WTC11 (cell line): ENCODE measurements at regions not wholly inside any gene's neighbourhood (a gene's known extent, or its start where the extent isn't known, plus 50 kb on each side); places are given as distances from the start of the nearest gene placed in this dataset.

Experiments
- ATAC-seq: fragments of 200-7000 bp; cut with Tn5 transposase; 2 replicates; pipeline ENCODE4 v1.10.0; 2021; ENCODE audit warnings: mild to moderate bottlenecking, moderate library complexity
- CTCF ChIA-PET: fragments of 300-600 bp; sonication (Branson Sonifier 250); formaldehyde crosslinking; loops from one replicate; lab custom pipeline; 2021; ENCODE audit warnings: antibody characterized with exemption; lab: Charles Lee
- POLR2A ChIA-PET: fragments of 350-600 bp; sonication (Branson Sonifier 250); formaldehyde crosslinking; loops from one replicate; lab custom pipeline; 2021; ENCODE audit warnings: antibody characterized with exemption; lab: Charles Lee
- DNase-seq: peaks from one replicate; pipeline ENCODE4 v3.0.0; 2021; ENCODE audit warnings: low spot score
- H3K27ac Mint-ChIP-seq: 2 replicates; pipeline ENCODE4 v1.8.0; 2021; ENCODE audit warnings: mixed read lengths
- H3K27me3 Mint-ChIP-seq: 2 replicates; pipeline ENCODE4 v1.8.0; 2021; ENCODE audit warnings: low read depth, mild to moderate bottlenecking, moderate library complexity, mixed read lengths
- H3K36me3 Mint-ChIP-seq: 2 replicates; pipeline ENCODE4 v1.8.0; 2021; ENCODE audit warnings: mixed read lengths
- H3K4me1 Mint-ChIP-seq: 2 replicates; pipeline ENCODE4 v1.8.0; 2022; ENCODE audit warnings: mixed read lengths
- H3K4me3 Mint-ChIP-seq: 2 replicates; pipeline ENCODE4 v1.8.0; 2021; ENCODE audit warnings: mild to moderate bottlenecking, moderate library complexity, mixed read lengths
- H3K9me3 Mint-ChIP-seq: 2 replicates; pipeline ENCODE4 v1.8.0; 2021; ENCODE audit warnings: mixed read lengths
- ARID4B ChIP-seq: sonication (generic); formaldehyde crosslinking; IDR thresholded peaks from 2 replicates; pipeline ENCODE4 v1.8.0; 2023; ENCODE audit warnings: missing genetic modification reagents, mild to moderate bottlenecking, borderline replicate concordance
- ELF4 ChIP-seq: sonication (generic); formaldehyde crosslinking; IDR thresholded peaks from 2 replicates; pipeline ENCODE4 v1.8.1; 2022; ENCODE audit warnings: low read depth, mild to moderate bottlenecking, moderate library complexity, missing genetic modification reagents
- ESRRA ChIP-seq: sonication (generic); formaldehyde crosslinking; IDR thresholded peaks from 2 replicates; pipeline ENCODE4 v1.8.1; 2022; ENCODE audit warnings: mild to moderate bottlenecking, missing genetic modification reagents, borderline replicate concordance
- FOXP4 ChIP-seq: sonication (generic); formaldehyde crosslinking; IDR thresholded peaks from 2 replicates; pipeline ENCODE4 v1.8.0; 2022; ENCODE audit warnings: mild to moderate bottlenecking, missing genetic modification reagents
- JAZF1 ChIP-seq: fragments of 250-450 bp; sonication (Bioruptor Pico); IDR thresholded peaks from 2 replicates; pipeline ENCODE4 v1.9.0; 2021; ENCODE audit warnings: moderate library complexity, mild to moderate bottlenecking, inconsistent platforms
- NR3C1 ChIP-seq: sonication (generic); formaldehyde crosslinking; conservative IDR thresholded peaks from 2 replicates; pipeline ENCODE4 v1.8.1; 2023; ENCODE audit warnings: low read depth, mild to moderate bottlenecking, missing genetic modification reagents
- RORB ChIP-seq: fragments of 250-450 bp; sonication (Bioruptor Pico); IDR thresholded peaks from 2 replicates; pipeline ENCODE4 v1.9.0; 2021; ENCODE audit warnings: mild to moderate bottlenecking
- USF2 ChIP-seq: sonication (generic); formaldehyde crosslinking; IDR thresholded peaks from 2 replicates; pipeline ENCODE4 v1.8.1; 2023; ENCODE audit warnings: mild to moderate bottlenecking, missing genetic modification reagents, moderate library complexity
- ZNF263 ChIP-seq: sonication (generic); formaldehyde crosslinking; IDR thresholded peaks from 2 replicates; pipeline ENCODE4 v1.8.1; 2022; ENCODE audit warnings: low read depth, mild to moderate bottlenecking, moderate library complexity, missing genetic modification reagents
- ZNF532 ChIP-seq: fragments of 250-450 bp; sonication (Bioruptor Pico); IDR thresholded peaks from 2 replicates; pipeline ENCODE4 v1.9.0; 2021; ENCODE audit warnings: mild to moderate bottlenecking, borderline replicate concordance
- TF ChIP-seq, protein P1 (sequence below): fragments of 250-450 bp; sonication (Bioruptor Pico); conservative IDR thresholded peaks from 2 replicates; pipeline ENCODE4 v1.9.0; 2021; ENCODE audit warnings: mild to moderate bottlenecking
- TF ChIP-seq, protein P2 (sequence below): sonication (generic); formaldehyde crosslinking; IDR thresholded peaks from 2 replicates; pipeline ENCODE4 v1.8.1; 2022; ENCODE audit warnings: missing genetic modification reagents, borderline replicate concordance
- TF ChIP-seq, protein P3 (sequence below): sonication (generic); formaldehyde crosslinking; IDR thresholded peaks from 2 replicates; pipeline ENCODE4 v1.8.1; 2022; ENCODE audit warnings: low read depth, mild to moderate bottlenecking, moderate library complexity, missing genetic modification reagents, borderline replicate concordance
- TF ChIP-seq, protein P4 (sequence below): fragments of 250-450 bp; sonication (Bioruptor Pico); IDR thresholded peaks from 2 replicates; pipeline ENCODE4 v1.8.0; 2021; ENCODE audit warnings: mild to moderate bottlenecking

DNA sequence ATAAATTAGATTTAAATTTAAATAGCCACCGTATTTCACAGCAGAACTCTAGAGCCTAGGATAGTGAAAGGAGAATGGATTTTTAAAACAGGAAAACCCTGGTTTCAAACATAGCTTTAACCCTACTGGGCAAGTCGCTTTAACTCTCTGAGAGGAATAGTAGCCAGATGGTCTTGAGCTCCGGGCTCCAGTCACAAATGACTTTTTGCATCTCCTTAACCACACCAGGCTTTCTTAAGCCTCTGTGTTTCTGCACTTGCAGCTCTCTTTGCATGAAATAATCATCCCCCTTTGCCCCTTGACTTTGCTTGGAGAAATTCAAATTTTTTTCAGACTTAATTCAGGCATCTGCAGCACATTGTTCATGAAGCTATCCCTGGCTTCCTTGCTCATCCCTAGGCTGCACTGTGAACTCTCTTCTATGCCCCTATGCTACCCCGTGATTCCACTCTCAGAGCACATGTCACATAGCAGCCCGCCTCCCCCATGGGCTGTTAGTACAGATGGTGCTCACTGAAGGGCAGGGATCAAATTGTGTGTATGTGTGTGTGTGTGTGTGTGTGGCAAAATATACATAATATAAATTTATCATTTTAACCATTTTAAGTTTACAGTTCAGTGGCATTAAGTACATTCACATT lies 68.8 kb upstream of the DAB1 start:
- H3K27ac Mint-ChIP-seq: no peak overlapping the region
- no peak for ATAC-seq
- TF ChIP-seq, protein P1, sequence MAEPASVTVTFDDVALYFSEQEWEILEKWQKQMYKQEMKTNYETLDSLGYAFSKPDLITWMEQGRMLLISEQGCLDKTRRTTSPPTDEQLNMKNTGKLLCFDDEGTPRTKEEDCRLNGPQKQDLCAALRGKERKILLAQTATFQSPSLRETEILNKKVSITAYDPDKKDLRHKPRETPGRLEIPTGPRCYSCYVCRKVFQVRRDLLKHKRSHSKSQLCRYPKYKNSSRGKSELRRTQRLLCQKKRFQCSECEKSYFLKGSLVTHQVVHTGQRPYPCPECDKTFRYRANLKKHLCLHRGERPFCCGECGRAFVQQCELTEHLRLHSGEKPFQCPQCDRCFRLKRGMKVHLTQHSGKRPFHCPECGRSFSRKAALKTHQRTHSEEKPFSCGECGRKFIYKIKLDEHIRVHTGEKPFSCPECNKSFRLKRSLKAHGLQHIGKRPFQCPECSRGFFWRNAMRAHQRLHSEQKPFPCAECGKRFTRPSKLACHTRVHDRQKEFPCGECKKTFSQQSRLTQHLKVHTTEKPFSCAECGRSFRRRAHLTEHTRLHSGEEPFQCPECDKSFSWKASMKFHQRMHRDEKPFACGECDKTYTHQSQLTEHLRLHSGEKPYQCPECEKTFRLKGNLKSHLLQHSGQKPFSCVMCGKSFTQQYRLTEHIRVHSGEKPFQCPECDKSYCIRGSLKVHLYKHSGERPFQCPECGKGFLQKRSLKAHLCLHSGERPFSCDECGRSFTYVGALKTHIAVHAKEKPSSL (CRISPR knock-in tag): no peak
- TF ChIP-seq FOXP4 (CRISPR knock-in tag) (no peak), NR3C1 (CRISPR knock-in tag) (no peak), ARID4B (CRISPR knock-in tag) (no peak), USF2 (CRISPR knock-in tag) (no peak), ZNF263 (CRISPR knock-in tag) (no peak), ELF4 (no peak), ESRRA (CRISPR knock-in tag) (no peak)
- TF ChIP-seq, all 79 proteins: peak for 0
- DNase-seq: no peak
- H3K4me1 Mint-ChIP-seq: peaks cover 18% of the 10 kb centered on the region
- CTCF ChIA-PET: interaction anchor here (1.1 kb wide), 1 partner anchor 9 kb away, joined by 3 read pairs; no protein-coding TSS in a partner anchor
- no peaks in the 10 kb centered on the region for H3K27me3 Mint-ChIP-seq
- H3K4me3 Mint-ChIP-seq: no peak overlapping the region
- no peaks in the 10 kb centered on the region for H3K36me3 Mint-ChIP-seq
- H3K9me3 Mint-ChIP-seq: peaks cover 4% of the 10 kb centered on the region
- POLR2A ChIA-PET: no interaction called here

- H3K27ac Mint-ChIP-seq: no peak overlapping the region
- CTCF ChIA-PET: no interaction called here
- ATAC-seq: no peak
- TF ChIP-seq, protein P2, sequence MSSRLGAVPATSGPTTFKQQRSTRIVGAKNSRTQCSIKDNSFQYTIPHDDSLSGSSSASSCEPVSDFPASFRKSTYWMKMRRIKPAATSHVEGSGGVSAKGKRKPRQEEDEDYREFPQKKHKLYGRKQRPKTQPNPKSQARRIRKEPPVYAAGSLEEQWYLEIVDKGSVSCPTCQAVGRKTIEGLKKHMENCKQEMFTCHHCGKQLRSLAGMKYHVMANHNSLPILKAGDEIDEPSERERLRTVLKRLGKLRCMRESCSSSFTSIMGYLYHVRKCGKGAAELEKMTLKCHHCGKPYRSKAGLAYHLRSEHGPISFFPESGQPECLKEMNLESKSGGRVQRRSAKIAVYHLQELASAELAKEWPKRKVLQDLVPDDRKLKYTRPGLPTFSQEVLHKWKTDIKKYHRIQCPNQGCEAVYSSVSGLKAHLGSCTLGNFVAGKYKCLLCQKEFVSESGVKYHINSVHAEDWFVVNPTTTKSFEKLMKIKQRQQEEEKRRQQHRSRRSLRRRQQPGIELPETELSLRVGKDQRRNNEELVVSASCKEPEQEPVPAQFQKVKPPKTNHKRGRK (CRISPR knock-in tag): no peak
- TF ChIP-seq ZNF532 (CRISPR knock-in tag) (no peak), RORB (CRISPR knock-in tag) (no peak), JAZF1 (CRISPR knock-in tag) (no peak)
- TF ChIP-seq, protein P3, sequence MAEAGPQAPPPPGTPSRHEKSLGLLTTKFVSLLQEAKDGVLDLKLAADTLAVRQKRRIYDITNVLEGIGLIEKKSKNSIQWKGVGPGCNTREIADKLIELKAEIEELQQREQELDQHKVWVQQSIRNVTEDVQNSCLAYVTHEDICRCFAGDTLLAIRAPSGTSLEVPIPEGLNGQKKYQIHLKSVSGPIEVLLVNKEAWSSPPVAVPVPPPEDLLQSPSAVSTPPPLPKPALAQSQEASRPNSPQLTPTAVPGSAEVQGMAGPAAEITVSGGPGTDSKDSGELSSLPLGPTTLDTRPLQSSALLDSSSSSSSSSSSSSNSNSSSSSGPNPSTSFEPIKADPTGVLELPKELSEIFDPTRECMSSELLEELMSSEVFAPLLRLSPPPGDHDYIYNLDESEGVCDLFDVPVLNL (CRISPR knock-in tag): no peak
- TF ChIP-seq, protein P4, sequence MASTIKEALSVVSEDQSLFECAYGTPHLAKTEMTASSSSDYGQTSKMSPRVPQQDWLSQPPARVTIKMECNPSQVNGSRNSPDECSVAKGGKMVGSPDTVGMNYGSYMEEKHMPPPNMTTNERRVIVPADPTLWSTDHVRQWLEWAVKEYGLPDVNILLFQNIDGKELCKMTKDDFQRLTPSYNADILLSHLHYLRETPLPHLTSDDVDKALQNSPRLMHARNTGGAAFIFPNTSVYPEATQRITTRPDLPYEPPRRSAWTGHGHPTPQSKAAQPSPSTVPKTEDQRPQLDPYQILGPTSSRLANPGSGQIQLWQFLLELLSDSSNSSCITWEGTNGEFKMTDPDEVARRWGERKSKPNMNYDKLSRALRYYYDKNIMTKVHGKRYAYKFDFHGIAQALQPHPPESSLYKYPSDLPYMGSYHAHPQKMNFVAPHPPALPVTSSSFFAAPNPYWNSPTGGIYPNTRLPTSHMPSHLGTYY (CRISPR knock-in tag): no peak
These were observed 65.6 kb upstream of the DAB1 start for GRCh38 chr1:57489358-57490036.

More at GRCh38 chr1:57489358-57490036, 65.6 kb upstream of the DAB1 start:
- POLR2A ChIA-PET: no interaction called here
- no peaks in the 10 kb centered on the region for H3K9me3 Mint-ChIP-seq
- H3K4me1 Mint-ChIP-seq: peaks cover 21% of the 10 kb centered on the region
- H3K4me3 Mint-ChIP-seq: no peak overlapping the region
- H3K36me3 Mint-ChIP-seq: no peaks in the 10 kb centered on the region
- no peaks in the 10 kb centered on the region for H3K27me3 Mint-ChIP-seq
- DNase-seq: no peak
